GM18520 (cell line): ENCODE measurements at regions not wholly inside any gene's neighbourhood (a gene's known extent, or its start where the extent isn't known, plus 50 kb on each side); places are given as distances from the start of the nearest gene placed in this dataset.

Source experiments
- ATAC-seq: cut with Tn5 transposase; IDR thresholded peaks from one replicate; pipeline ENCODE4 v1.9.1; 2021; ENCODE audit not compliant: unreplicated experiment

GRCh38 chr22:49019737-49020713 lies 807.6 kb downstream of the BRD1 start:
- ATAC-seq = no peak

- ATAC-seq = no peak
These were observed 809.1 kb downstream of the BRD1 start for GRCh38 chr22:49018601-49019000.

- ATAC-seq = no peak
These were observed 810.0 kb downstream of the BRD1 start for GRCh38 chr22:49017482-49018329.

- no peak for ATAC-seq
These were observed 810.7 kb downstream of the BRD1 start for GRCh38 chr22:49016909-49017481.

- ATAC-seq = no peak
These were observed 811.4 kb downstream of the BRD1 start for GRCh38 chr22:49015993-49016908.

- ATAC-seq = no peak
These were observed 812.2 kb downstream of the BRD1 start for GRCh38 chr22:49015459-49015858.

GRCh38 chr22:49014227-49015201 lies 813.2 kb downstream of the BRD1 start:
- no peak for ATAC-seq

GRCh38 chr22:49013707-49014106 lies 814.0 kb downstream of the BRD1 start:
- no peak for ATAC-seq

GRCh38 chr22:49012712-49013395 lies 814.8 kb downstream of the BRD1 start:
- no peak for ATAC-seq

- no peak for ATAC-seq
These were observed 815.7 kb downstream of the BRD1 start for GRCh38 chr22:49011769-49012648.

GRCh38 chr22:49011379-49011768 lies 816.3 kb downstream of the BRD1 start:
- ATAC-seq = no peak

- ATAC-seq = no peak
These were observed 816.8 kb downstream of the BRD1 start for GRCh38 chr22:49010901-49011300.

GRCh38 chr22:49010070-49010863 lies 817.4 kb downstream of the BRD1 start:
- ATAC-seq = no peak

GRCh38 chr22:49009359-49010063 lies 818.2 kb downstream of the BRD1 start:
- no peak for ATAC-seq

GRCh38 chr22:49008682-49009235 lies 818.9 kb downstream of the BRD1 start:
- ATAC-seq = no peak
